ENCODE measurements at regions not wholly inside any gene's neighbourhood (a gene's known extent, or its start where the extent isn't known, plus 50 kb on each side); places are given as distances from the start of the nearest gene placed in this dataset.

DNA sequence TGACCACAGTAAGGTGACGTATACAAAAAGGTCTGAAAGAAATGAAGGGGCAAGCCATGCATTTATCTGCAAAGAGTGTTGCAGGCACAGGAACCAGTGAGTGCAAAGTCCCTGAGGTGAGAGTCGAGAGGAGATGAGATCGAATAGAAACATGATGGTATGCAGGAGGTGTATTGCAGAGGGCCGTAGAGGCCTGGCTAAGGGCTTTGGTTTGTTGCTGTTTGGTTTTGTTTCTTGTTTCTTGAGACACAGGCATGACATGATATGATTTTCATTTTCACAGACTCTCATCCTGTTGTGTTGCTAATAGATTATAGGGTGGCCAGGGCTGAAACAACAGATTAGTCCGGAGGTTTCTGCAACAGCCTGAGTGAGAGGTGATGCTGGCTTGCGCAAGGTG, 80.4 kb downstream of the HSPH1 start:
- peaks cover 14% of the 10 kb centered on the region for H3K27me3 Mint-ChIP-seq (ENCODE audit: low read depth)
- no peaks in the 10 kb centered on the region for H3K36me3 Mint-ChIP-seq (ENCODE audit: low read depth)
- no peak overlapping the region for H3K27ac Mint-ChIP-seq (ENCODE audit: unreplicated experiment)
- H3K4me1 Mint-ChIP-seq (ENCODE audit: low read depth) = no peaks in the 10 kb centered on the region
- TF ChIP-seq, protein P1, sequence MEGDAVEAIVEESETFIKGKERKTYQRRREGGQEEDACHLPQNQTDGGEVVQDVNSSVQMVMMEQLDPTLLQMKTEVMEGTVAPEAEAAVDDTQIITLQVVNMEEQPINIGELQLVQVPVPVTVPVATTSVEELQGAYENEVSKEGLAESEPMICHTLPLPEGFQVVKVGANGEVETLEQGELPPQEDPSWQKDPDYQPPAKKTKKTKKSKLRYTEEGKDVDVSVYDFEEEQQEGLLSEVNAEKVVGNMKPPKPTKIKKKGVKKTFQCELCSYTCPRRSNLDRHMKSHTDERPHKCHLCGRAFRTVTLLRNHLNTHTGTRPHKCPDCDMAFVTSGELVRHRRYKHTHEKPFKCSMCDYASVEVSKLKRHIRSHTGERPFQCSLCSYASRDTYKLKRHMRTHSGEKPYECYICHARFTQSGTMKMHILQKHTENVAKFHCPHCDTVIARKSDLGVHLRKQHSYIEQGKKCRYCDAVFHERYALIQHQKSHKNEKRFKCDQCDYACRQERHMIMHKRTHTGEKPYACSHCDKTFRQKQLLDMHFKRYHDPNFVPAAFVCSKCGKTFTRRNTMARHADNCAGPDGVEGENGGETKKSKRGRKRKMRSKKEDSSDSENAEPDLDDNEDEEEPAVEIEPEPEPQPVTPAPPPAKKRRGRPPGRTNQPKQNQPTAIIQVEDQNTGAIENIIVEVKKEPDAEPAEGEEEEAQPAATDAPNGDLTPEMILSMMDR (IDR thresholded peaks at IDR 0.05) = no peak
- H3K9me3 Mint-ChIP-seq (ENCODE audit: low read depth) = no peaks in the 10 kb centered on the region
- DNase-seq (ENCODE audit: low spot score) = no peak
- H3K4me3 Mint-ChIP-seq (ENCODE audit: unreplicated experiment) = no peak overlapping the region

DNA sequence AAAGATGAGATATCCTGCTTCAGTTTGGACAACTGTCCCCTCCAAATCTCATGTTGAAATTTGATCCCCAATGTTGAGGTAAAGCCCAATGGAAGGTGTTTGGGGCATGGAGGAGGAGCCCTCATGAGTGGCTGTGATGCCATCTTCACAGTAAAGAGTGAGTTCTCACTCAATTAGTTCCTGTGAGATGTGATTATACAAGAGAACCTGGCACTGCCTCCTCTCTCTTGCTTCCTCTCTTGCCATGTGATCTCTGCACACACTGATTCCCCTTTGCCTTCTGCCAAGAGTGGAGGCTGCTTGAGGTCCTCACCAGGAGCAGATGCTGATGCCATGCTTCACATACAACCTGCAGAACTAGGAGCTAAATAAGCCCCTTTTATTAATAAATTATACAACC, 86.9 kb downstream of the HSPH1 start:
- DNase-seq (ENCODE audit: low spot score) = no peak
- Mint-ChIP-seq H3K4me3 (ENCODE audit: unreplicated experiment) (no peak overlapping the region), H3K27ac (ENCODE audit: unreplicated experiment) (no peak overlapping the region), H3K4me1 (ENCODE audit: low read depth) (peaks cover 3% of the 10 kb centered on the region), H3K36me3 (ENCODE audit: low read depth) (no peaks in the 10 kb centered on the region), H3K27me3 (ENCODE audit: low read depth) (peaks cover 16% of the 10 kb centered on the region), H3K9me3 (ENCODE audit: low read depth) (no peaks in the 10 kb centered on the region)
- TF ChIP-seq, protein P1 (IDR thresholded peaks at IDR 0.05) = no peak

DNA sequence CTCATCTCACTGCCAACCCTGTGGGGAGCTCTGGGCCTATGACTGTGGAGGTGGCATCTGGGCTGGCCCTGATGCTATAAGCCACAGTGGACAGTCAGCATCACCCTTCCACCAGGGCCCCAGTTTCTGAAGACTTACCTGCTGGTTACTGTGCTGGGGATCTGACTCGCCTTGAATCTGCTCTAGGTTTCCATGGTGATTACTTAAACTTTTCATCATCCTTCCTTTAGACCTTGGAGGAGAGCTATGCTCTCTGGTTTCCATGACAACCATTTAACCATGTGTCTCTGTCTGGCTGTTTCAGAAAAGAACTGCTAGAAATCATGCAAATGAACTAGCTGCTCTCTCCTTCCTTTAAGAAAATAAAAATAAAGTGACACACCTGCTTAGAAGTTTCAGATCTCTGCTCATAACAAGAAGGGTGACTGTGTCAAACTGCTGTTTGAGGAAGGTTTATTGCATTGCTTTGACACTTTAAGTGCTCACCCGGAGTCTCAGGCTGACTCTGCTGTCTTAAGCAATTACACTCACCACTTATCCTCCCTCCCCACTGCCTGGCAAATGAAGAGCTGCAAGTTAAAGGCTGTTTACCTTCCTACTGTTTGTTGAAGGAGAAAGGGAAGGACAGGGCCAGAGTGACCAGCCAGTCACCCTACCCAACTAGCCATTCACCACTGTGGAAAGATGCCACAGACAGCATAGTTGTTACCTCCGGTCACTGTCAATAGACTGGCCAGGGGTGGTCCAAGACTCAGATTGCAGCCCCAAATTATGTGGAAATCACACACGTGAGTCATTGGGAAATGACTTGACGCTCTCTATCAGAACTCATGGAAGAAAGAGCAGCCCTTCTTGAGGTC, 87.6 kb downstream of the HSPH1 start:
- Mint-ChIP-seq H3K27me3 (ENCODE audit: low read depth) (peaks cover 16% of the 10 kb centered on the region), H3K4me3 (ENCODE audit: unreplicated experiment) (no peak overlapping the region), H3K27ac (ENCODE audit: unreplicated experiment) (no peak overlapping the region), H3K36me3 (ENCODE audit: low read depth) (no peaks in the 10 kb centered on the region), H3K9me3 (ENCODE audit: low read depth) (no peaks in the 10 kb centered on the region), H3K4me1 (ENCODE audit: low read depth) (peaks cover 3% of the 10 kb centered on the region)
- DNase-seq (ENCODE audit: low spot score) = no peak
- TF ChIP-seq, protein P1 (IDR thresholded peaks at IDR 0.05) = no peak

DNA sequence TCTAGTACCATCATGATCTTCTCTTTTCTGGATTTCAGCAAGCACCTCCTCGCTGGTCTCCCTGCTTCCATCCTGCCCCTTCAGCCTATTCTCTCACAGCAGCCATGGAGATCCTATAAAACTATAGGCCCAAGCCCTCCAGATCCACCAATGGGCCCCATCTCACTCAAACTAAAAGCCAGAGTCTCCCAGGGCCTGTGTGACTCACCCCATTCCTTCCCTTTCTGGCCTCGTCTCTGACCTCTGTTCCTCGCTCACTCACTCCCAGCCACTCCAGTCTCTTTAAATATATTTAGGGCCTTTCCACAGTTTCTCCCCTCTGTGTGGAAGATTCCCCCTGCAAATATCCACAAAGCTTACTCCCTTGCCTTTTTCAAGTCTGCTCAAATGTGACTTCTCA, 89.7 kb downstream of the HSPH1 start:
- Mint-ChIP-seq H3K4me3 (ENCODE audit: unreplicated experiment) (no peak overlapping the region), H3K27me3 (ENCODE audit: low read depth) (peaks cover 11% of the 10 kb centered on the region), H3K36me3 (ENCODE audit: low read depth) (no peaks in the 10 kb centered on the region), H3K4me1 (ENCODE audit: low read depth) (peaks cover 9% of the 10 kb centered on the region), H3K27ac (ENCODE audit: unreplicated experiment) (no peak overlapping the region), H3K9me3 (ENCODE audit: low read depth) (no peaks in the 10 kb centered on the region)
- no peak for DNase-seq (ENCODE audit: low spot score)
- TF ChIP-seq, protein P1 (IDR thresholded peaks at IDR 0.05) = no peak

DNA sequence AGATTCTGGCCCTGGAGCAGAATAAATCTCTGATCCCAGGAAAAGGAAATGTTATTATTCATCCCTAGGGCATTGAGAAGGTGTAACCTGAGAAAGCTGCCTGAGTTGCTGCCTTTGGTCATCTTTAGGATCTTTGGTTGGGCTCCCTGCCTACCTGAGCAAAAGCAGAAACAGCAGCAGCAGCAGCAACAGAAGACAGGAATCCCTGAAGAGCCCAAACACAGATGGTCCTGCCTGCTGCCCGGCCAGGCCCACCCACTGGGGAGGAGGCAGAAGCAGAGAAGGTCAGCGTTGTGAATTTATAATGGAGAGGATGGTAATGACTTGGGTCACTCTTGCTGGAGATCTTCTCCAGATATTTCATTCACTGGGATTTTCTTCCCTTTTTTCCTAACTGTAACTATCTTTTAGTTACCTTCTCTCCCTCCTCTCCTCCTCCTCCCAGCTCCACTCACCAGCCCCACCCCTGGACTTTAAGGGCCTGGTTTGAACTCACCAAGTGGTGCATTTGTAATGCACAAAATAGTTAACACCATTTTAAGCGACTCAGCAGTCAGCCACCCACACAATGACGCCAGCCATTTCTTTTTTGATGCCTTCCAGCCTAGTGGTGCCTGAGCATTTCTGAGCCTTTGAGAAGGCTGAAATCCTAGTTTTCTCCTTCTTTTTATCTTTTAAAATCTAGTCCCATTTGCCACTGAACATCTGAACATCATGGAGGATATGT, 91.7 kb downstream of the HSPH1 start:
- H3K9me3 Mint-ChIP-seq (ENCODE audit: low read depth) = no peaks in the 10 kb centered on the region
- DNase-seq (ENCODE audit: low spot score) = no peak
- no peaks in the 10 kb centered on the region for H3K27me3 Mint-ChIP-seq (ENCODE audit: low read depth)
- H3K4me1 Mint-ChIP-seq (ENCODE audit: low read depth) = peaks cover 9% of the 10 kb centered on the region
- TF ChIP-seq, protein P1 (IDR thresholded peaks at IDR 0.05) = no peak
- no peaks in the 10 kb centered on the region for H3K36me3 Mint-ChIP-seq (ENCODE audit: low read depth)
- H3K4me3 Mint-ChIP-seq (ENCODE audit: unreplicated experiment) = no peak overlapping the region
- no peak overlapping the region for H3K27ac Mint-ChIP-seq (ENCODE audit: unreplicated experiment)
